Stimulated activated CD8-positive, alpha-beta memory T cell treated with anti-CD3 and anti-CD28 coated beads, Interleukin-2, amount 100 ng/mL, for 1 hour (primary cell): ENCODE measurements at regions not wholly inside any gene's neighbourhood (a gene's known extent, or its start where the extent isn't known, plus 50 kb on each side); places are given as distances from the start of the nearest gene placed in this dataset.
"Not testable (repeated sequence)": the region's sequence is repeated elsewhere in the genome, so short reads cannot be mapped to it uniquely, and the experiment has no call there.

Source experiments
- DNase-seq, 2 donors: peaks; one replicate each; pipeline ENCODE4 v3.0.0-alpha.2; 2020; ENCODE audit warnings: low read depth in 2 of 2

DNA sequence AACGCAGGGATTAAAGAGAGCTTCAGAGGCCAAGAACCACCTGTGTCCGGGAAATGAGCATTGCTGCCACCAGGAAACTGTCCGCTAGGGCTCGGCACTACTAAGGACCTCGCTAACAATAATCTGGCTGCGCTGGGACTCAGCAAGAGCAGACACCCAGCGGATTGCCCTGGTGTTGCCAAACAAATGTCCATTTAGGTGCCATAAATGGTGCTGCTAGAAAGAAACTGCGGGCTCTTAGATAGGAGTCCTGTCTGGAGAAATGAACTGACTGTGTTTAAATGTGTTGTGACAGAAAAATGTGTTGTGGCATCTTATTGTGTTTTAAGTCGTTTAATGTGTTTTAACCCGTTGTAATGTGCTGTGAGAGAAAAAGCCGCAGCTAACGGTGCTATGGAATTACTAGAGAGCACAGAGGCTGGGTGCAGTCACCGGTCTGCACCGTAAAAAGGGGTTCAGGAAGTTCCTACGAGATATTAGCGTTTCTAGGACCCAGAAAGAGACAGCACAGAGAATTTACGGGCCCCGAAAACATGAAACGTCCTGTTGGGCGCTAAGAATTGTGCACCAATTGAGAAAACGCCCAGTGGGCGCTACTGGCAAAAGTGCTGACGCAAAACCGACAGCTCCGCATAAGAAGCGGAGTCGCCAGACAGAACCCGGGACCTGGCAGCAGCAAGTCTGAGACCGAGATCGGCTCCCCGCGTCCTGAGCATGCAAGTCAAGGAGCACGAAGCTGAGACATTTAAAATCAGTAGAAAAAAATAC is 90.6 kb downstream of the ANXA2R start:
- DNase-seq = peak in 1 of 2 donors; percentile 41

- no peak for DNase-seq
Observed at GRCh38 chr5:42948961-42949347, 91.2 kb downstream of the ANXA2R start.

DNA sequence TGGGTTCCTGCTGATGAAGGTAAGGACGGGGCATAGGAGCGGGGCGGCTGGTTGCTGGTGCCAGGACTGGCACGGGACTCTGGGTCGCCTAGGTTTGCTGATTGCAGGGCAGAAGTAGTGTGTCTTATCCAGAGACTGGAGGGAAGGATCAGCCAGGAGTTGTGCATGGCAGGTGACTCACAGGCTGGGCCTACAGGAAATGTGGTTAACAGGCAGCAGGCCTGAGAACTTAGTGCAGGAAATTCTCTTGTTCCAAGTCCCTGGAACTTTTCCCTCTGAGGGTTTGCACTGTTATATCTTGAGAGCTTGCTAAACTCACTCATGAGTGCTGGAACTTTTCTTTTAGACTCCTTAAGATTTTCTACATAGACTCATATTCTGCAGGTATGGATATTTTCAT is 95.1 kb downstream of the ANXA2R start:
- no peak for DNase-seq

DNA sequence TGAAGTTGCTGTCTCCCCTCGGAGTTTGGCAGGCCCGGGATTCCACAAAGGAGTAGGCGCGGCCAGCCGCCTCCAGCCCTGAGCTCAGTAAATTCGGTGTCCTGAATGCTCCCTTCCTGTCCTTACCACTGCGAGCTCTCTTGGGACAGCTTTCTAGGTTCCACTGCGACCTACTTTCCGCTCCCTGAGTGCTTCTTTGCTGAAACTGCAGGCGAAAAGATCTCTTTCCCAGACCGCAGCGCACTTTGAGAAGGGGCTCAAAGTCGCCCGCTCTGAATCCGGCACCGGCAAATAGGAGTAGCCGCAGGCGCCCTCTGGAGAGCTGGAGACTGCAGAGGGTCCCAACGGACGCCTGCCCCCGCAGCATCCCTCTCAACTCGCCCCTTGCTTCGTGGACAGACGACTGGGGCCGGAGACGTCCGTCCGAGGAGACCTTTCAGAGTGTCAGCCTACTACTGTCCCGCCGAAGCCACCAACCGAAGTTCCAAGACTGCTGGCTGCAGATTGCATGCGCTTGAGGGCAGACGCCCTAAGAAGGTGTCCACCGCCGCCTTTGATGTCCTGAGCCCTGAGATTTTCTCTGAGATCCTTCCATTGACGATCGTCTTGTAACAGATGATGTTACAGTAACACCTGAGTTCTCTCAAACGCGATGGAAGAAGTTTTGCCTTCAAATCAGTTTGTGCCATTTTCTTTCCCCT is 96.0 kb downstream of the ANXA2R start:
- DNase-seq = no peak

DNA sequence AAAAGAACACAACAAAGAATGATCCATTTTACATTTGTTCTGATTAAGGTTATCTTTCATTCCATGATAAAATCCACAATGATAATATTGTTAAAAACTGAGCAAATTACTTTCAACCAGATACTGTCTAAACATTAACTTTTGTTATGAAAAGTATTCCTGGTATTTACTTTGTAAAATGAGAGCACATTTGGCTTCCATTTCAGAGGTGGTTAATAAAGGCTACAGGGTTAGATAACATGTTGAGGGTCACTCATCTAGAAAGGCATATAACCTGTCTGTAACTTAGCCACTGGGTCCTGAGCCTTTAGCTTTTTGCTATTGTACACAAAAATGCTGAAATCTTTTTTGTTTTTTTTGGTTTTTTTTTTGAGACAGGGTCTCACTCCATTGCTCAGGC is 99.3 kb downstream of the ANXA2R start:
- DNase-seq = no peak

- not testable (repeated sequence) for DNase-seq
Observed at GRCh38 chr5:42932011-42932410, 108.1 kb downstream of the ANXA2R start.

GRCh38 chr5:42931451-42931850 is 108.7 kb downstream of the ANXA2R start:
- DNase-seq = not testable (repeated sequence)

DNA sequence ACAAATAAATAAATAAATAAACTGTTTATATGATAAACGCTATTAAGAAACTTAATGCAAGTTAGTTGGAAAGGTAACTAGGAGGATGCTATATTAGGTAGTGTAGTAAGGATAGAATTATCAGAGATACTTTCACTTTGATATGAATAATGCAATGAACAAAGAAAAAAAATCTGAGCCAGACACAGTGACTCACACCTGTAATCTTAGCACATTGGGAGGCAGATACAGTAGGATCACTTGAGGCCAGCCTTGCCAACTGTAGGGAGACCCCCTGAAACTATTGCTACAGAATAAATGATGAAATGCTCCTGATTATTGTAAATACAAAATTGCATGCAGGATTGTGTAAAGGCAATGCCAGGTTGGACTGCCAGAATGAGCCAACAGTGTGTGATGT is 109.2 kb downstream of the ANXA2R start:
- no peak for DNase-seq

DNA sequence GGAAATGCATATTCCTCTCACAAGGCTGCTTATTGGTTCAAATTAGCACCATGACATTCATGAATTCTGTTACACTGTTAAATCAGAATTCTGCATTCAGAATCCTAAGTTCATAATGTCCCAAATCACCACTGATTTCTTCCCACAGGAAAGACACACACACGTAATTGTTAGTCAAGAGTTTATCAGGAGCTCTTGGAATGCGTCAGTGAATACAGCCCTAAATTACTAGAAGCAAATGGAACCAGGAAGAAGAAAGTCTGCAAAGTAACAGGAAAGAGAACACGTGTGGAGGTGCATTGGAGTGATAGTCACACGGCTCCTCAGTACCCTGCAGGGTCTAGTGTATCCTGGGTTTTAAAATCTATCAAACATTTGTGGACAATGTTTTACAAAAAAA is 110.2 kb downstream of the ANXA2R start:
- DNase-seq = no peak

DNA sequence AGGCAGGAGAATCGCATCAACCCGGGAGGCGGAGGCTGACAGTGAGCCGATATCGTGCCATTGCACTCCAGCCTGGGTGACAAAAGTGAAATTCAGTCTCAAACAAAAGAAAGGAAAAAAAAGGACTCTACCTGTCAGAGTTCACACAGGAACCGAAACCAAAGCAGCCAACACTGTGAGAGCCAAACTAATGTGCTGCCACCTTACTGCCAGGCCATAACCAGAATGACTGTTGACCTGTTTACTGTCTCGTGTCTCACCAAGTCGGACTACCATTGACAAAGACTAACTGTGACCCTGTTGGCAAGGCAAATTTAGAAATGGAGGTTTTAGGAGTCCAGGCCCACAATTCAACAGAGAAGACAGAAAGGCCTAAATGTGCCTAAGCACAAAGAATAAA is 112.4 kb downstream of the ANXA2R start:
- DNase-seq = no peak

DNA sequence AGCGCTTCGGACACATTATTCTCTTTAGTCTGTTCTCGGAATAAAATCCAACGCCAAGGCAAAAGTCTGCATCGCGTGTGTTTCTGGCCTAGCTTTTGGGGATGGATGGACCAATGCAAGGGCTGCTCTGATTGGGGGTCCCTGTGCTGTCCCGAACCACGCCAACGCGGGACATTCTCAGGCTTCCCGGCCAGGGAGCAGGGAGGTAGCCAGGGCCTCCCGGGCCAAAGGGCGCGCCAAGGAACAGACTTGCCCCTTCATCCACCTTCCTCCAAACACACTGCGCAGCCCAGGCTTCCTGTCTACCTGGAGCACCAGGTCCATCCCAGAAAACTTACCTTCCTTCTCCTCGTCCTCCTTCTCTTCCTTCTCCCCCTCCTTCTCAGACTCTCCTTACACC is 113.0 kb upstream of the SELENOP start:
- DNase-seq = no peak

- DNase-seq = no peak
Observed at GRCh38 chr5:42924226-42924625, 112.5 kb upstream of the SELENOP start.

GRCh38 chr5:42923710-42924109 is 112.0 kb upstream of the SELENOP start:
- no peak for DNase-seq

- DNase-seq = no peak
Observed at GRCh38 chr5:42919600-42919999, 107.9 kb upstream of the SELENOP start.

GRCh38 chr5:42915306-42915866 is 103.7 kb upstream of the SELENOP start:
- DNase-seq = no peak

GRCh38 chr5:42912184-42912798 is 100.6 kb upstream of the SELENOP start:
- peak; percentile 25 to 37 for DNase-seq

DNA sequence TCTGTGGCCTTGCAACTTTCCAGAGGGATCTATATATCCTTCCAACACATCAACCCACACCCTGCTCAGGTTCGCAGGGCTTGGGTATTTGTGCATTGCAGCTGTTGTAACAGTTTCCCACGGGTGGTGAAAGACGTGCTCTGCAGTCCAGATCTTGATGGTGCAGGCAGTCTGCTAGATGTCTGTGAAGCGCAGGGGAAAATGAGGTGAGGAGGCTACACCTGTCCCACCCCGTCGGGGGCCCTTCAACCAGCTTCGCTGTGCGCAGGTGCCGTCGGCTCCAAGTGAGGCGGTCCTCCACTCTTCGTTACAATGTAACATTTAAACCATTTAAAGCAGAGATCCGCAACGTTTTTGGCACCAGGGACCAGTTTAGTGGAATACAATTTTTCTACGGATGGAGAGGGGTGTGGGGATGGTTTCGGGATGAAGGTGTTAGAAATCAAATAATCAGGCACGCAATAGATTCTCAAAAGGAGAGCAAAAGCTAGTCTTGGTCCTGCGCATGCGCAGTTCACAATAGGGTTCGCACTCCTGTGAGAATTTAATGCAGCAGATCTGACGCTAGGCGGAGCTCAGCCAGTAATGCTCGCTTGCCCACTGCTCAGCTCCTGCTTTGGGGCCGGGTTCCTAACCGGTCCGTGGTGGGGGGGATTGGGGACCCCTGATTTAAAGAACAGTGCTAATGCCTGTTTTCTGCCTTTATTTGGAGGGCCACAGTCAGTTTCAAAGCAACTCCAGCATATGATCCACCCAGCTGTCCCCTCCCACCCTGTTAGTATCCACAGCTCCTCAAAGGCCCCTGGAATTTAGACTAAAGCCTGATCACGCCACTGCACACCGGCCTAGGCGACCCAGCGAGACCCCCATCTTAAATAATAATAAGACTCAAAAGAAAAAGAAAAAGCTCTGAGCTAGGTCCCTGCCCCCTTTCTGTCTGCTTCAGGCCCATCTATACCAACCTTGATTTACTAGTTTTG is 97.1 kb upstream of the SELENOP start:
- DNase-seq = peak; percentile 74 to 87

DNA sequence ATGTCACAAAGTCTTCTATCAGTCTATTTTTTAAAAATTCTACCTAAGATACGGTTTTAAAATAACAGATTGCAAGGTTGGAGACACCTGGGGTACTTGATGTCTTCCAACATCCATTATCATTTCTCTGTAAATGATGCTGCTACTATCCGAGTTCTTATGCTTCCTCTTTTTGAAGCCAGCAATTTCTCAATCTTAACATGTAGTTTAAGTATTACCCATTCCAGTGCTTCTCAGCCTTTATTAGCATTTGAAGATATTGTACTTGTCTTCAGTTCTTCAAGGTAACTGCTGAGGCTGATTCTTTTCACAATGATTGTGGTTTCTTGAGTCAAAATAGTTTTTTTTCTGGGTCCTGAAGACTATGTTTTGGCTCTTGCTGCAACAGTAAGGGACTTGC is 96.4 kb upstream of the SELENOP start:
- no peak for DNase-seq

GRCh38 chr5:42905827-42906226 is 94.1 kb upstream of the SELENOP start:
- DNase-seq = no peak

GRCh38 chr5:42900734-42901133 is 89.0 kb upstream of the SELENOP start:
- DNase-seq = no peak

- DNase-seq = no peak
Observed at GRCh38 chr5:42898760-42899159, 87.1 kb upstream of the SELENOP start.
